Left forelimb (tissue), 1 donor: ENCODE measurements at regions not wholly inside any gene's neighbourhood (a gene's known extent, or its start where the extent isn't known, plus 50 kb on each side); places are given as distances from the start of the nearest gene placed in this dataset.

ENCODE experiments used
- DNase-seq: peaks from one replicate; pipeline ENCODE4 v3.0.0-alpha.2; 2018; ENCODE audit warnings: low spot score

GRCh38 chr18:40789286-40789685 is 1165.7 kb upstream of the PIK3C3 start:
- DNase-seq = no peak

- DNase-seq = no peak
Observed at GRCh38 chr18:40782453-40783130, 1172.4 kb upstream of the PIK3C3 start.

- no peak for DNase-seq
Observed at GRCh38 chr18:40769786-40770185, 1185.2 kb upstream of the PIK3C3 start.

- DNase-seq = no peak
Observed at GRCh38 chr18:40760251-40760650, 1194.8 kb upstream of the PIK3C3 start.

GRCh38 chr18:40754477-40754876 is 1200.6 kb upstream of the PIK3C3 start:
- no peak for DNase-seq

GRCh38 chr18:40752316-40752715 is 1202.7 kb upstream of the PIK3C3 start:
- no peak for DNase-seq

- DNase-seq = no peak
Observed at GRCh38 chr18:40751186-40751585, 1203.8 kb upstream of the PIK3C3 start.

GRCh38 chr18:40739029-40739428 is 1216.0 kb upstream of the PIK3C3 start:
- no peak for DNase-seq

- no peak for DNase-seq
Observed at GRCh38 chr18:40738321-40738880, 1216.6 kb upstream of the PIK3C3 start.

GRCh38 chr18:40708726-40709125 is 1246.3 kb upstream of the PIK3C3 start:
- DNase-seq = no peak

GRCh38 chr18:40707797-40708196 is 1247.2 kb upstream of the PIK3C3 start:
- no peak for DNase-seq

- no peak for DNase-seq
Observed at GRCh38 chr18:40698129-40698528, 1256.9 kb upstream of the PIK3C3 start.

GRCh38 chr18:40695526-40695925 is 1259.5 kb upstream of the PIK3C3 start:
- DNase-seq = no peak

- no peak for DNase-seq
Observed at GRCh38 chr18:40692871-40693270, 1262.2 kb upstream of the PIK3C3 start.

- DNase-seq = no peak
Observed at GRCh38 chr18:40690062-40690461, 1265.0 kb upstream of the PIK3C3 start.

GRCh38 chr18:40687399-40687798 is 1267.6 kb upstream of the PIK3C3 start:
- DNase-seq = no peak

- no peak for DNase-seq
Observed at GRCh38 chr18:40686836-40687235, 1268.2 kb upstream of the PIK3C3 start.

GRCh38 chr18:40685219-40685618 is 1269.8 kb upstream of the PIK3C3 start:
- no peak for DNase-seq

GRCh38 chr18:40678318-40678717 is 1276.7 kb upstream of the PIK3C3 start:
- no peak for DNase-seq

GRCh38 chr18:40676668-40677067 is 1278.4 kb upstream of the PIK3C3 start:
- DNase-seq = no peak

GRCh38 chr18:40673150-40673549 is 1281.9 kb upstream of the PIK3C3 start:
- no peak for DNase-seq

GRCh38 chr18:40672590-40672989 is 1282.4 kb upstream of the PIK3C3 start:
- no peak for DNase-seq

GRCh38 chr18:40670668-40671375 is 1284.2 kb upstream of the PIK3C3 start:
- no peak for DNase-seq
